ENCODE measurements at regions not wholly inside any gene's neighbourhood (a gene's known extent, or its start where the extent isn't known, plus 50 kb on each side); places are given as distances from the start of the nearest gene placed in this dataset.

DNA sequence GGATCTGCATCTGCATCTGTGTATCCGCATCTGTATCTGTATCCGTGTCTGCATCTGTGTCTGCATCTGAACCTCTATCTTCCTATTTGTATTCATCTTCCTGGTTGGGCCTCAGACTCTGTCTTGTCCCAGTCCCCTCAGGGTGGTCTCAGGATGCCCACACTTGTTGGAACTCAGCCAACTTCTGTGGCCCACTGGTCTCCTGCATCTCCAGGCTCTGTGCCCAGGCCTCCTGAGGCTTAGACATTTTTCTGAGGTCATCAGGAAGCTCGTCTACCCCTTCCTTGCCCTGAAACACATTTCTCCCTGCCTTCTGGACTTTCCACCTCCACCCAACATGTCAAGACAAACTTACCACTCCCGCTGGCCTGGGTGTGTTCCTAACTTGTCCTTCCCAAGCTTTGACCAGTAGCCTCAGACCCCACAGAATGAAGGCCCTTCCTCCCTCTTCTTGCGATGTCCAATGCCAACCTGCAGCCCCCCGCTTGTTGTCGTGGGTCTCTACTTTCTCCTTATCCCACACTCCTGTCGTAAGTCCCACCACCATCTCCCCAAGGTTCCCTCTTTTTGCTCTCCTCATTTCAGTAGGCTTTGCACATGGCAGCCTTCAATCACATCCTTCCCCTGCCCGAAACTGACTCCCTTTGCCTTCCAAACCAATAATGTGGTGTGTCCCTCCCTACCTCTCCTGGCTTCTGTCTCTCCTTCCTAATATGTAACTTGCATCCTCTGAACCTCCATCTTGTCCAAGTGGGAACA, 176.5 kb downstream of the DLL1 start:
- no peak for DNase-seq (ENCODE audit: low read depth)

DNA sequence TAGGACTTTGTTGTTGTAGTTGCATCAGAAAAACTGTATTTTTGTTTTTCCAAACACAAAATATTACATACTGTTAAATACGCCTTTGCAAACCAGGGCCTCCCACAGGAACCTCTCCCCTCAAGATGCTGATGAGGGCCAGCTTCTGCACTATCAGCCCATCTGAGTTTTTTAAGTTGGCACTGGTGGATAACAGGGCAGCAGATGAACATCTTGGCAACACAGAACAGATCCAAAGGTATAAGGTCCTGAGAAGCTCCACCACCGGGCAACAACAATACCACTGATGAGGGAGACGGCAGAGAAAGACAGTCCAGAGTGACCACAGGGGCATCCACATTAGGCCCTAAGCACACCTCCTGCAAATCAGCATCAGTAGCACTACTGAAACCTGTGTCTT, 177.7 kb downstream of the DLL1 start:
- no peak for DNase-seq (ENCODE audit: low read depth)

DNA sequence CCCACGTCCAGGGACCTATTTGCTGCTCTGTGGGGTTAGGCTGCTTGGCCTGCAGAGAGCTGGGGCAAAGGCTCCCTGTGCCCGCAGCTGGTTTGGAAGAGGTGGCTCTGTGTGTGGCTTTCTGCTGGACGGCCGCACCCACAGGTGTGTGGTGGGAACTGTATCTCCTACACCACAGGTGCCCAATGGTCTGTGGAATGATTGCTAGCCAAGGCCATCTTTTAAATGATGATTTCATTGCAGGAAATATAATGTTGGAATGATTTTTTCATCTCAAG, 178.4 kb downstream of the DLL1 start:
- no peak for DNase-seq (ENCODE audit: low read depth)

DNA sequence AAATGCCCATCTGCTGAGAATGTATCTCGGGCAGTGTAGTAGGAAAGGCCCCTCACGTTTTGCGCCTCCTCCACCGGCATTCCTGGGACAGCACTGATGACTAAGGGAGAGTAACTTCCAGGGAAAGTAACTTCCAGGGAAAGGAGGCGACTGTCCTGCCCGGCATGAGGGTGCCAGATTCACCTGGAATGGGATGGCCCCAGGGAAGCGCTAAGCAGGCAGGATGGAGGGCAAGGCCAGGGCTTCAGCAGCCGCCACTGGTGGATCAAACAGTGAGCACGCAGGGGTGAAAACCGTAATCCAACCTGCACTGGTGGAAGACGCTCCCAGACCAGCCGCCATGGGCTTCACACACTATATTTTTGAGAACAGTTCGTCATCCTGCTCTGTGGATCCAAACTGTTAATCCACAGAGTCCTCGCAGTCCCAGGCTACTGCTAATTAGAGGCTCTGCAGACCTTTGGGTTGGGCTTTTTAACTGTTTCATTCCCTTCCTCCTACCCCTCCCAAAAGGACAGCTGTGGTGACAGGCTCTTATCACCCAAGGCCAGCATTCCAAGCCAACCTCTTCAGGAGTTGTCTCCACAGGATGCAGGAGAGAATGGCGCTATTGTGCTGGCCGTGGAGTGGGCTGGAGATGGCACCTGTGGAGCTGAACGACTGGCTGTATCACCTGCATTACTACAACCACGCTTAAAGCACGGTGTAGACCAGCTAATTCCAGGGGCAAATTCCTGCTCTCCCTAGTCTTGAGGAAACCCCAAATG, 178.9 kb downstream of the DLL1 start:
- no peak for DNase-seq (ENCODE audit: low read depth)

DNA sequence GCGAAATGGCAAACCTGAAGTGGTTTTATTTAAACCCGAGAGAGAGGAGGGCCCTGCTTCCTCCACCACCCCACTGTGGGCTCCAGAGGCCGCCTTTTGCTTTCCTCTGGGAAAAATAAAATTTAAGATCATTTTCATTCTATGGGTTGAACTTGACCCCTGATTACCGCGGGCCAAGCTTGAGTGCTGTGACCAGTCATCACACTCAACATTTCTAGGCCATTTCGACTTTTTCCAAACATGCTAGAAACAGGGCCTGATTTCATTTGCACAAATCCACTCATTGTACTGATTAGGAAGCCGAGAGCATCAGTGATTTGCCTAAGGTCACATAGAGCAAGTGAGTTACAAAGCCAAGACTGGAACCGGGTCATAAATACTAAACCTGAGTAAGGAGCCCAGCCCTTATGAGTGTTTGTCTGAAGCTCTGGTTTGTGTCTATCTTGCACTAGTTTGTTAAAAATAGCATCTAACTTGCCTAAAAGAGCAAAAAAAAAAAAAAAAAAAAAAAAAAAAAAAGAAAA, 179.7 kb downstream of the DLL1 start:
- DNase-seq (ENCODE audit: low read depth), result no peak

DNA sequence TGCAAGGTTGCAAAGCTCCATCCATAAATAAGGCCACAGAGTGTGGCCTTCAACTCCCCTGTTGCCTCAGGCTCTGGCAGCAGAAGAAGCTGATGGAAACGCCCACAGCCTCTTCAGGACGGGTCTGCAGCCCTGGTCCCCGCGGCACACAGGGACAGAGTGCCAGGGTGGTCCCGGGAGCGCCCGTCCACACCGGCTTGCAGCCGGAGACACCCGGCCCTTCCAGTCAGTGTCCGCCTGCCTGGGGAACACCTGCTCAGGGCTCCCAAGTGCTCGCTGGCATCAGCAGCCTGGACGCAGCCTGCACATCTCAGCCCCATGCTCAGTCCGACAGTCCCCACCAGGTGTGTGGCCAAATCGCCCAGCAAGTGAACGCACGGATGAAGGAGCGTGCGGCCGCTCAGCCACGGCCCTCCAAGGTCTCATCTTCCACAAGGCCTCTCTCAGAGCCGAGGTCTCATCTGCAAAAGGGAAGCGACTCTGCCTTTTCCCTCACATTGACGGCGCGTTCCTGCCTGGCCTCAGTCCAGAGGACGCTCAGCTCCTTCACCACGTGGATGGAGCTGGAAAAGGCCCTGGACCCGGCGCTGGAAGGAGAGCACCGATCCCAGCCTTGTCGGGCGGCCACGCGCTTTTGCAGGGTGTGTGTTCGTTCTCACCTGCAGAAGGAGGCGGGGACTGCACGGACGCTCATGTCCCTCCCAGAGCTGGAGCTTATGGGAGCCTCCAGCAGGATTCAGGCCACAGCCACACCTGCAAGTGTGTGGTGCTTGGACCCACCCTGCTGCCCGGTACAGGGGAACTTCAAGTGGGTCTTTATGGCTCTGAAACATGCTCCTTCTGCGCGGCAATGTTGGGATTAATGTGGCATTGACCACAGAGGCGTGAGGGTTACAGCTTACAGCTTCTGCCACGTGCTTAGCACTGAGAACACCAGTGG, 180.4 kb downstream of the DLL1 start:
- no peak for DNase-seq (ENCODE audit: low read depth)

DNA sequence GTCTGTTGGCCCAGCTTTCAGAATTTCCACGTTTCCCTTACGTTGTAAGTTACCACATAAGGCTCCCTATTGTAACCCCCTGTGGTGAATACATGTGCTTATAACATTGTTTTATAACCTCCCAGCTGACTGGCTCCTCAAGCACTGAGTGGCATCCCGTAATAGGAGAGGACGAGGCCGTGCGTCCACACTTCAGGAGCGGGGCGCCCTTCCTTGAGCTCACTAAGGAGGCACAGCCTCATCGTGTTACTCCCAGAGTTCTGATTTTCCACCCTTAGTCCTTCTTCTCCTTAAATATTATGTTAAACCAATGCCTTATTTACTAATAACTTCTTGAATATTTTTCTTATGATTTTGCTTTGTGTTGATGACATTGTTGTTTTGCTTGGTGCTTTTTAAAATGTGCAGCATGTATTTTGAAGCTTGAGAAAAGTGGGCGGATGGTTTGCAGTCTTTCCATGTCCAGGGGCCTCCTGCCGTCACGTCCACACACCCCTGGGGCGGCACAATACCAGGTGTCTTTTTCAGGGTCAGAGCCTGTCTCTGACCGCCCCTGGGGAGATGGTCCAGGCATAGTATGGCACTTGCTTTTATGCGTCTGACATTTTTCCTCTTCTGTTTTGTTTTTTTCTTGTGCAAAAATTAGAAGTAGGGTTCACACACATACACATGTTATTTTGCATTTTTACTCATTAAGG, 181.8 kb downstream of the DLL1 start:
- no peak for DNase-seq (ENCODE audit: low read depth)

DNA sequence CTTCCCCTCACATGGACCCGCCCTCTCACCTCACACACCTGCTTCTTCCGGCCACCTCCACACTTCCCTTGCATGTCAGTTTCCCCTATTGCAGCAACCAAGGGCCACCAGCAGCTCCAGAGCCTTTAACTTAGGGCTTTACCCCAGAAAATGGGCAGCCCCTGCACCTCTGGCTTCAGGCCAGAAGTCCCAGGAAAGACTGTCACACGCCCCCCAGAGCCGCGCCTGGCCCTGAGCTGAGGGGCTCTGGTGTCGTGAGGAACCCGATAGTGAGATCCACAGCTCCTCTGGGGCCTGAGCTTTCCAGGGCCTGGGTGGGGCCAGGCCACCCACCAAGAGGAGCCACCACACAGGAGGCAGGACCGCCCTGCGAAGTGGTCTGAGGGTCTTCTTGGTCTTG, 182.4 kb downstream of the DLL1 start:
- DNase-seq (ENCODE audit: low read depth), result no peak

DNA sequence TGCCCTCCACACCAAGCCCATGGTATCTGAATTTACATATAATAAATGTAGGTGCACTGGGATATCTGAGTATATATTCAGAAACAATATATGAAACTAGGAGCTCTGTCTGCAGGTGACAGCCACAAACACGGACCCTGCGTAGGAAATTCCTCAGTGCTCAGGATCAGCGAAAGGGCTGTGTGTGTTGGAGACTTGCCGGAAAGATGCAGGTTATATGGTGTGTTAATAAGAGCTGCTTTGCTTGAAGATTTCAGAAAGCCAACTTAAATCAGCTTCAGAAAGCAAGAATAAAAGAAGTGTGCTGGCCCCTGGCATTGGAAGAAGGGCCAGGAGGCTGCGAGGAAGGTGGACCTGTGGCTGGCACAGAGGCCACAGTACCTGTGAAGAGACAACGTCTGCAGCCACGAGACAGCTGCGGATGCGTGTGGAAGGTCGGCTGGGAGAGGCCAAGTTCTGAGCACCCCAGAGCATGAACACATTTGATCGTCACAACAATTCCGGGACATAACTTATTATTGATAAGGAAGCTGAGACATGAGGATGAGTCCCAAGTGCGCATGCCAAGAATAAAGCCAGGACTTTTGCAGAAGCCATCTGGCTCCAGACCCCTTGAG, 183.2 kb downstream of the DLL1 start:
- DNase-seq (ENCODE audit: low read depth), result no peak

DNA sequence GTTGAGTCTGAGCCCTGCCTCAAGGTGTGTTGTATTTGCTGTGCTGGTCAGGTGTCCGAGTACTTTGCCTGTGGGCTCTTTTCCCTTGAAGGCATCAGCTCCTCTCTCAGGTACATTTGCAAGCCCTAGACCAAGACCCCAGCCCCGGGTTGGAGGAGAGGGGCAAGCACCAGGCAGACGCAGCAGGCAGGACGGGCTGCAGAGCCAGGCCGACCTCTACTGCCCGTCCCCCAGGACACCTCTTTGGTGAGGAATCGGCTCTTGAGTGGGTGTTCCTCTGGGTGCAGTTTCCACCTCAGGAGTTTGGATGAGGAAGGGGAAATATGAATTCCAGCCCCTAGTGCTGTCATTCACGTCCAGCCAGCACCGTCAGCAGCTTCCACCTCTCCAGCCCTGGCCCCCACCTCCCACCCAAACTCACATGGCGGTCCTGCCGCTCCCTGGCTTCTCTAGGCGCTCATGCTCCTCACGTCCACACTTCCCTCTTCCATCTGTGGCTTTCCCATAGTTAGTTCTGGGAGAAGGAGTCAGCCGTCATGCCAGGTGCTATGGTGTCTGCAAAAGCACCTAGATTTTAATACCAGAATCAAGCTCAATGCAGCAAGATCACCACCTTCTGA, 183.9 kb downstream of the DLL1 start:
- DNase-seq (ENCODE audit: low read depth), result no peak

DNA sequence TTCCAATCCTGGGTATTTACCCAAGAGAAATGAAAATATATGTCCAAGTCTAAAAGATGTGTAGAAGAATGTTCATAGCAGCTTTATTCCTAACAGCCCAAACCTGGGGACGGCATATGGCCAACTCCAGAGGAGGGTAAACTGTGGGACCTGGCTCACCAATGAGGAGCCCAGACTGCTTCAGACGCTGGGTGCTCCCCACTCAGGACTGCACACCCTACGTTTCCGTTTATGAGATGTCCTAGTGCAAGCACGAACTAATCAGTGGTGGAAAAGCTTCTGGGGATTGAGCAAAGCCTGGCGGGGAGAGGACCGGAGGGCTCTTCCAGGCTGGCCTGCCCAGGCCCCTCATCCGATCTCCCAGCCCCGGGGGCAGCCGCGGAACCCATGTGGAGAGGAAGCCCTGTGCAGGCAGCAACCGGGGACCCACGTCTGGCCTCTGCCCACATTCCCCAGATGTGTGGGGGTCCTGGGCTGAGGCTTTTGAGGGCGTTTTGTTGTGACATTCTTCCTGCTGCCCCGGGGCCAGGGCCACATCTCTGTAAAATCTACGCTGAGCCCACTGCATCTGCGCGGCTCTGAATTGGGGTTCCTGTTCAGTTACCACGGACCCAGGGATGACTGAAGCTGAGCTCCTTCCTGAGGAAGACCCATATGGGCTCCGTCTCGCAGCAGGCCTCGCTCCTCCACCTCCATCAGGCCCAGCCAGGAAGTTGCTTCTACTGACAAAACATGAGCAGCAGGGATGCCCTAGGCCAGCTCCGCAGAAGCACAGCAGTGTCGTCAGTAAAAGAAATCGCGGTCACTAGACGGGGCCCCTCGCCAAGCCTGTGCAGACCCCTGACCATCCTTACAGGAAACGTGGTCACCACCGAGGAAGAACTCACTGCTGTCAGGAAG, 188.0 kb downstream of the DLL1 start:
- no peak for DNase-seq (ENCODE audit: low read depth)

DNA sequence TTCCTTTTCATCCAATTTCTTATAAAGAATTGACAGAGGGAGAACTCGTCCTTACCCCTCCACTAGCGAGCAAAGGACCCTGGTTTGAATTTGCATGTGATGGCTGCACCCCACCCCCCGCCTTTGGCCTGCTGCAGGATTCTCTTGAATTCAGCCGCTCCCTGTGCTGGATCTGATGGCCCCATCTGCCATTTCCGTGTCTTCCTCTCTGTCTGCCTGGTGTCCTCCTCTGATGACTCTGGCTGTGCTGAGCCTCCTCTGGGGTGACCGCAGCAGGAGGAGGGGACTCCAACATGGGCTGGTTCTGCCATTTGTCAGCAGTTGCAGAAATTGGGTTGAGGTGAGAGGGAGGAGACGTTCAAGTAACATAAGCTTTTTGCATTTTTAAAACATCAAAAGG, 188.8 kb downstream of the DLL1 start:
- no peak for DNase-seq (ENCODE audit: low read depth)

DNA sequence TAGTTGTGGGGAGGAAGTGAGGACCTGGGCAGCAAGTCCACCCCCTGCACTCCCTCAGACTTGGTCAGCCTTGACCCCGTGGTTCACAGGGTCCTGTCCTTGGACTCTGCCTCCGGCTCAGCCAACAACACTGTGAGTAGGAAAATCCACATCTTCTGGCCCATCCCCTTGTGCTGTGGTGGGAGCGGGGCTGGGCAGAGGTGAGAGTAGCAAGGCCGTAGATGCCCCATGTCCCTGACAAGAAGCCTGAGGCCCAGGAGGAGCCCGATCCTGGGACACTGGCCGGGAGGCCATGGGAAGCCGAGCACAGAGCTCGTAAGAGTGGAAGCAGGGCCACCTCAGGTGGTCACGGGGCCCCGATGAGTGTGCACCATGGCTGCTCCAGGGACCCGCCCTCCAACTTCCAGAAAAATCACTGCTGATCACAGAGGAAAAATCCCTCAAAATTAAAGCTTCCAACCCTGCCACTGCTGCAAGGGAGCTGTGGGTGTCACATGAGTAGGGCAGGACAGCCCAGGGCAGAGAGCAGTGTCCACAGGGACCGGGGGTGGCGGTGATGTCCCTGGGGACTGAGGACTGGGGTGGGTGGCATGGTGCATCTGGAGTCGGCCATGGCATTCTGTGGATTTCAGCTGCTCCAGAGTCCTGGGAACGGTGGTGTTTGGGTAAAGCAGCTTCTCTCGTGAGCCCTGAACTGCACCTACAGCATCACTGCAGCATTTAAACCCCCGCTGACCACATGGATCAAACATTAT, 189.4 kb downstream of the DLL1 start:
- DNase-seq (ENCODE audit: low read depth), result no peak

DNA sequence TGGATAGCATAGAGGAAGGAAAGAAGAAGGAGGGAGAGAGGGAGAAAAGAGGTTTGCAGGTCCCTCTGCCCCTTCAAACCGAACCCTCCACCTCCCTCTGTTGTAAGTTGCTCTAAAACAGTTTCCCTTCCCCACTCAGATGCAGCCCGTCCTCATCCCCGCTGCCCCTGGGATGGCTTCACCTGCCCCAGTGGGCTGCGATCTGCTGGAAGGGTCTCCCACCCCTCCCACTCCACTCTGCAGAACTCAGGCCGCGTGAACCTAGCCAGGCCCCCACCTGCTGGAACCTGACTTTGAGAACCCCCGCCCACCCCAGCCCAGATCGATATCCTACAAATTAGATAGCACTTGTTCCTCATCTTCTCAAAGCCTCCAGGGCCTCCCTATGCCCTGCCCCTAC, 190.8 kb downstream of the DLL1 start:
- DNase-seq (ENCODE audit: low read depth), result no peak

DNA sequence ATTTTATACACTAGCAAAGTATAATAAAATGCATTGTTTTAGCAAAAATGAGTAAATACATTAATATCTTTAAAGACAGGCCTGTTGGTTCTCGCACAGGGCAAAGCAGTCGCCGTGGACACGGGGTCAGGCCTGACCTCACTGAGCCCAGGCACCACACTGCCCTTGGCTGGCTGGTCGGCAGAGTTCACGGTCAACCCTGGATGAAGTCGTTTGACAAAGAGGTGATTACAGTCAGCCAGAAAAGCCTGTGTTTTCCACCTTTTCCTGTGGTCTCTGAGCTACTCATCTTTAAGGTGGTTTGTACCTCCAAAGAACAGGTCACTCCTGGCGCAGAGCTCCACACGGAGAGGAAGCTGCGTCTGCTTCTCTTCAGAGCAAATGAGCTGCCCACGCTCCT, 191.5 kb downstream of the DLL1 start:
- DNase-seq (ENCODE audit: low read depth), result no peak

DNA sequence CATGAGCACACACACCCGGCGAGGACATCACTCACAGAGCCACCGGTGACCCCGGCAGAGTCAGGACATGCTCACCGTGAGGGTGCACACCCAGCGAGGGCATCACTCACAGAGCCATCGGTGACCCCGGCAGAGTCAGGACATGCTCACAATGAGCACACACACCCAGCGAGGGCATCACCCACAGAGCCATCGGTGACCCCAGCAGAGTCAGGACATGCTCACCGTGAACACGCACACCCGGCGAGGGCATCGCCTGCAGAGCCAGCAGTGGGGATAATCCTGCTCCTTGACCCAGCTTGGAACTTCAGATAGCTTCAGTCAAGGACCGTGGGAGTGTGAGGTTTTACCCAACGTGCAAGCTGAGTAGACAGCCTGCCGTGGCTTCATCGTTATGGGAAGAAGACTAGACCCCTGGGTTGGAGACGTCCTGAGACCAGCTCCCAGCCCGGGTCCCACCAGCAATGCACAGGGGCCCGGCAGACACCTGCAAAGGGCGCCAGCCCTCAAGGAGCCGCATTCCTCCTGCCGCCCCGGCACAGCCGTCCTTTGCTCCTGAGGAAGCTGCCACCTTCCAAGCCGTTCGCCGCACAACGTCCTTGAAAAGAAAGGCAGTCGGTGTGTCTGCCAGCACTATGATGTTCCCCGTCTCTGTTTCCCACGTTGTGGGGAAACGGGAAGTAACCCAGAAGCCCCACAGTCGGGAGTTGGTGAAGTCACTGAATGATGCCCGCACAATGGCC, 192.3 kb downstream of the DLL1 start:
- DNase-seq (ENCODE audit: low read depth), result no peak

DNA sequence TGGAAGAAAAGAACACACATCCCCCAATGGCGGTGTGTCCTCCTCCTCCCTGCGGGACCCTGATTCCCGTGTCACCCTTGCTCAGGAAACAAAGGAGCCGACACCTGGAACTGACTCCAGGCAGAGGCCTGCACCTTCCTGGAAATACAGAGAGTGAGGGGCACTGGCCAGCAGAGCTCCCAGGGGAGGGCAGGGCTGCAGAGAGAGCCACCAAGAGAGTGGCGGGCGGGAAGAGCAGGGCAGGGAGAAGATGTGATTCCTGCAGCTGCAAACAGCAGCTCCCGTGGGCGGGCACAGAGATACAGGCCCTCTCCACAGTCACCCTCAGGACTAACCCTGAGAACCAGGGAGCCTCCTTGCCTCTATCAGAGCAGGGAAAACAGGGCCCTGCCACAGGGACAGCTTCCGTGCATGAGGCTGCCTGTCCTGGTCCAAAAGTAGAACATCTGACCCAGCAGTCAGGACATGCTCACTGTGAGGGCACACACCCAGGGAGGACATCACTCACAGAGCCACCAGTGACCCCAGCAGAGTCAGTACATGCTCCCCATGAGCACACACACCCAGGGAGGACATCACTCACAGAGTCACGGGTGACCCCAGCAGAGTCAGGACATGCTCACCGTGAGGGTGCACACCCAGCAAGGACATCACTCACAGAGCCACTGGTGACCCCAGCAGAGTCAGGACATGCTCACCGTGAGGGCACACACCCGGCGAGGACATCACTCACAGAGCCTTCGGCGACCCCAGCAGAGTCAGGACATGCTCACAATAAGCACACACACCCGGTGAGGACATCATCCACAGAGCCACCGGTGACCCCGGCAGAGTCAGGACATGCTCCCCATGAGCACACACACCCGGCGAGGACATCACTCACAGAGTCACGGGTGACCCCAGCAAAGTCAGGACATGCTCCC, 193.1 kb downstream of the DLL1 start:
- DNase-seq (ENCODE audit: low read depth), result no peak

Measured in GM04504 (cell line).